ENCODE measurements at regions not wholly inside any gene's neighbourhood (a gene's known extent, or its start where the extent isn't known, plus 50 kb on each side); places are given as distances from the start of the nearest gene placed in this dataset.
A peak's percentile ranks its signal among the peaks of the same experiment; 100 is the strongest.

DNA sequence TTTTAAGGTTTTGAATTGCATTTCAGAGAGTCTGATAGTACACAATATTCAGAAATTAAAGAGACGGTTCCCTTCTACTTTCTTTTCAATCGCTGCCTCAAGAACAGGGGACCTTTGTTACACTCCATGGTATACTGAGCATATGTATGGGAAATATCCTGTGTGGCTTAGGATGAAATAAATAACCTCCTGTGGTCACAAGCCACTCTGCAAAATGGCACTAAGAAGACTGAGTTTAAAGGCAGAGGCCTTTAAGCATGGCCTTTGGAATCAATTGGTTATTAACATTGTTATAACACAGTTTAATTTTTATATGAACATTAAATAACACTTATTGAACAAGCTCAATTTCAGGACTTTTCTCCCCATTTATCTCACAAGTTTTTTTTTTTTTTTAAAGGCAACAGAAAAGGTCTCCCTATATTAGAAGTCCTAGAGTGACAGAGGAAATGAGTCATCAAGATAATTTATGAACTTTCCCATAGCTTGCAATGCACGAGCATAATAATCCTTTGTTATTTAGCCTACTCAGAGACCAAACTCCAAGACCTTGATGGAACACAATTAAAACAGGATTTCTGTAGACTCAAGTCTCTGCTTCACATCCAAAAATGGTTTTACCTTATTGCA is 341.9 kb downstream of the TMEM167A start:
- Histone ChIP-seq H3K9ac (ENCODE audit: low read length) (peak overlapping the region; percentile 17; the same call in 1 of the 2 replicates), H3K27me3 (ENCODE audit: insufficient read depth, low read length) (no peaks in the 10 kb centered on the region), H3K4me1 (ENCODE audit: control insufficient read depth in 1 of 2, insufficient read depth in 2 of 2, low read length in 2 of 2) (peaks cover 9 to 30% of the 10 kb centered on the region in 2 experiments), H3K27ac (ENCODE audit: low read depth, low read length) (peak overlapping the region; percentile 7; the same call in 1 of the 2 replicates), H3K36me3 (ENCODE audit: control insufficient read depth in 1 of 2, insufficient read depth in 2 of 2, low read length in 2 of 2) (no peaks in the 10 kb centered on the region), H3K4me3 (replicated peaks in 1 of 2; ENCODE audit: low read depth in 1 of 2, low read length in 2 of 2) (peak overlapping the region in 1 of 2 experiments; percentile 10; a peak in 1 of 4 replicates), H2AFZ (ENCODE audit: low read depth, low read length, poor library complexity, severe bottlenecking) (peak overlapping the region; percentile 66), H3K9me3 (ENCODE audit: control insufficient read depth in 1 of 2, insufficient read depth in 1 of 2, low read depth in 1 of 2, low read length in 2 of 2) (no peaks in the 10 kb centered on the region), H3K4me2 (ENCODE audit: low read length) (peak overlapping the region; percentile 58), H3K9me2 (ENCODE audit: insufficient read depth) (no peaks in the 10 kb centered on the region), H3K79me2 (ENCODE audit: insufficient read depth, low read length) (no peaks in the 10 kb centered on the region), H4K20me1 (ENCODE audit: insufficient read depth) (no peaks in the 10 kb centered on the region)
- BruUV-seq (replicated peaks), result no TSS peak
- ChIA-PET RAD21 (ENCODE audit: low non-redundant PET in 1 of 2, low total read pairs in 2 of 2, uncharacterized antibody in 2 of 2, unreplicated experiment in 2 of 2) (no interaction called here), POLR2A (no interaction called here), CTCF (no interaction called here)
- intact Hi-C loops (cut with micrococcal nuclease), result no loop called here
- TF ChIP-seq TCF7L2 (IDR thresholded peaks at IDR 0.05; ENCODE audit: borderline replicate concordance, extremely low read depth, insufficient read depth, insufficient read length) (peak; percentile 7), JUND (IDR thresholded peaks at IDR 0.05) (peak; percentile 83), RAD21 (IDR thresholded peaks at IDR 0.05; ENCODE audit: low read depth) (0 out of 2 replicates have a peak, but pooled peaks have one; percentile 7), CEBPB (IDR thresholded peaks at IDR 0.05; ENCODE audit: low read depth) (no peak), CBX3 (IDR thresholded peaks at IDR 0.05; ENCODE audit: low read depth) (no peak), FOSL1 (IDR thresholded peaks at IDR 0.05; ENCODE audit: low read depth) (peak; percentile 80)
- DNase-seq (ENCODE audit: low read depth, low spot score) (peak; percentile 63), ATAC-seq (peak; percentile 85)

DNA sequence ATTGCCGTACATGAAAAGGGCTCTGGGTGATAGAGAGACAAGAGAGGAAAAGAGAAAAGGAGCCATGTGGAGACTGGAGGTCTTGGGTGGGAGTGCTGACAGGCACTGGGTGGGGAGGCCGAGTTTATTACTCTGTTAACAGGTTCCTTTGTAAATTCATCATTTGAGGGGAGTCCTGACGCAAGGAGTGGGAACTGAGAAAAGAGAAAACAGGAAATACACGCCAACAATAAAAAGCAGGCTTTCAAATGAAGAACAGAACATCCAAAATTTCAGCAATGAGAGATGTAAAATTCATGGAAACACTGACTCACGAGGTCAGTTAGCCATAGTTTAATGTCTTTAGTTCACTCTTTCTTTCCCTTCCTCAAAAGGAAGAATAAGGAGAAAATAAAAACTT is 342.8 kb downstream of the TMEM167A start:
- no peaks in the 10 kb centered on the region for H4K20me1 ChIP-seq (ENCODE audit: insufficient read depth)
- intact Hi-C loops (cut with micrococcal nuclease), result no loop called here
- peak overlapping the region; percentile 58; the same call in 1 of the 2 replicates for H3K4me2 ChIP-seq (ENCODE audit: low read length)
- H3K27ac ChIP-seq (ENCODE audit: low read depth, low read length), result no peak overlapping the region
- H3K9ac ChIP-seq (ENCODE audit: low read length), result no peak overlapping the region
- ChIA-PET POLR2A (no interaction called here), RAD21 (ENCODE audit: low non-redundant PET in 1 of 2, low total read pairs in 2 of 2, uncharacterized antibody in 2 of 2, unreplicated experiment in 2 of 2) (no interaction called here), CTCF (no interaction called here)
- no peaks in the 10 kb centered on the region for H3K9me2 ChIP-seq (ENCODE audit: insufficient read depth)
- DNase-seq (ENCODE audit: low read depth, low spot score) (no peak), ATAC-seq (no peak)
- no peaks in the 10 kb centered on the region for H3K79me2 ChIP-seq (ENCODE audit: insufficient read depth, low read length)
- no peak for TF ChIP-seq POLR2A (IDR thresholded peaks at IDR 0.05; ENCODE audit: borderline replicate concordance, extremely low read depth, insufficient read depth, insufficient read length)
- no peak for TF ChIP-seq JUND (IDR thresholded peaks at IDR 0.05)
- TF ChIP-seq SIN3A (IDR thresholded peaks at IDR 0.05; ENCODE audit: low read depth), result no peak
- H3K4me3 ChIP-seq (replicated peaks in 1 of 2; ENCODE audit: low read depth in 1 of 2, low read length in 2 of 2), result no peak overlapping the region
- no peaks in the 10 kb centered on the region for H3K9me3 ChIP-seq (ENCODE audit: control insufficient read depth in 1 of 2, insufficient read depth in 1 of 2, low read depth in 1 of 2, low read length in 2 of 2)
- H2AFZ ChIP-seq (ENCODE audit: low read depth, low read length, poor library complexity, severe bottlenecking), result peak overlapping the region; percentile 66
- BruUV-seq (replicated peaks), result no TSS peak
- no peaks in the 10 kb centered on the region for H3K27me3 ChIP-seq (ENCODE audit: insufficient read depth, low read length)
- no peaks in the 10 kb centered on the region for H3K36me3 ChIP-seq (ENCODE audit: control insufficient read depth in 1 of 2, insufficient read depth in 2 of 2, low read length in 2 of 2)
- H3K4me1 ChIP-seq (ENCODE audit: control insufficient read depth in 1 of 2, insufficient read depth in 2 of 2, low read length in 2 of 2), result peaks cover 9 to 33% of the 10 kb centered on the region in 2 experiments
